T-cell (primary cell): ENCODE measurements at regions not wholly inside any gene's neighbourhood (a gene's known extent, or its start where the extent isn't known, plus 50 kb on each side); places are given as distances from the start of the nearest gene placed in this dataset.

Experiments
- ATAC-seq, 4 experiments: fragments of 200-7000 bp in 3 of 4; fragments of 150-1000 bp in 1 of 4; cut with Tn5 transposase; replicated peaks in 1 of 4; 1 replicate in 3 of 4; 2 replicates in 1 of 4; pipeline ENCODE4 v1.10.0; 2021; ENCODE audit warnings: moderate library complexity in 3 of 4, mild to moderate bottlenecking in 2 of 4, moderate number of reproducible peaks in 1 of 4
- CTCF ChIA-PET, 2 donors: fragments of 300-600 bp; sonication (Branson Sonifier 250); formaldehyde crosslinking; loops; one replicate each; lab custom pipeline; 2022; ENCODE audit warnings: antibody characterized with exemption in 2 of 2; lab: Charles Lee
- POLR2A ChIA-PET, 2 donors: fragments of 300-600 bp; sonication (Branson Sonifier 250); formaldehyde crosslinking; loops; one replicate each; lab custom pipeline; 2022; ENCODE audit warnings: antibody characterized with exemption in 2 of 2; lab: Charles Lee
- DNase-seq, 35 experiments: peaks; one replicate each; pipeline versions ENCODE4 v3.0.0 to v3.0.0-alpha.2; 2013 to 2023
- H3K27ac ChIP-seq: one replicate; pipeline ENCODE4 v1.5.1; 2013; ENCODE audit warnings: low read length
- H3K27me3 ChIP-seq, 2 experiments: replicated peaks in 1 of 2; 1 replicate in 1 of 2; 2 replicates in 1 of 2; pipeline versions ENCODE4 v1.6.1 to v1.7.0; 2013; ENCODE audit warnings: low read length in 1 of 2, mixed read lengths in 1 of 2; ENCODE audit not compliant: control insufficient read depth in 2 of 2, insufficient read depth in 2 of 2; ENCODE audit errors: extremely low read depth in 1 of 2
- H3K36me3 ChIP-seq, 2 donors: 1 replicate in 1 of 2; 2 replicates in 1 of 2; pipeline versions ENCODE4 v1.6.1 to v1.7.0; 2013; ENCODE audit warnings: low read length in 1 of 2; ENCODE audit not compliant: control insufficient read depth in 2 of 2, insufficient read depth in 1 of 2; ENCODE audit errors: extremely low read depth in 1 of 2
- H3K4me1 ChIP-seq, 2 experiments: 1 replicate in 1 of 2; 2 replicates in 1 of 2; pipeline versions ENCODE4 v1.6.1 to v1.7.0; 2013; ENCODE audit warnings: low read length in 2 of 2, mixed read lengths in 1 of 2; ENCODE audit not compliant: insufficient read depth in 2 of 2, control insufficient read depth in 1 of 2; ENCODE audit errors: extremely low read depth in 1 of 2
- H3K4me3 ChIP-seq, 2 donors: 1 replicate in 1 of 2; 2 replicates in 1 of 2; pipeline versions ENCODE4 v1.5.1 to v1.7.0; 2013; ENCODE audit warnings: mild to moderate bottlenecking in 2 of 2, low read length in 1 of 2, moderate library complexity in 1 of 2; ENCODE audit not compliant: control insufficient read depth in 1 of 2; ENCODE audit errors: extremely low read depth in 1 of 2
- H3K9me3 ChIP-seq: 2 replicates; pipeline ENCODE4 v1.7.0; 2013
- H3K27ac Mint-ChIP-seq, 2 donors: one replicate each; pipeline ENCODE4 v1.8.0; 2020 to 2021; ENCODE audit warnings: mild to moderate bottlenecking in 2 of 2, mixed read lengths in 2 of 2
- H3K27me3 Mint-ChIP-seq, 2 donors: one replicate each; pipeline ENCODE4 v1.8.0; 2021 to 2022; ENCODE audit warnings: mixed read lengths in 2 of 2
- H3K36me3 Mint-ChIP-seq: one replicate; pipeline ENCODE4 v1.8.0; 2021; ENCODE audit warnings: mixed read lengths
- H3K4me1 Mint-ChIP-seq, 3 donors: one replicate each; pipeline ENCODE4 v1.8.0; 2020 to 2022; ENCODE audit warnings: mixed read lengths in 3 of 3, mild to moderate bottlenecking in 1 of 3
- H3K4me3 Mint-ChIP-seq, 3 donors: one replicate each; pipeline ENCODE4 v1.8.0; 2020 to 2022; ENCODE audit warnings: mild to moderate bottlenecking in 3 of 3, mixed read lengths in 3 of 3, moderate library complexity in 3 of 3
- H3K9me3 Mint-ChIP-seq, 3 donors: one replicate each; pipeline ENCODE4 v1.8.0; 2020 to 2022; ENCODE audit warnings: mixed read lengths in 3 of 3
- WGBS: methylation state at CpG from one replicate; pipeline ENCODE4 v1.1.5; 2013; ENCODE audit warnings: missing lambda C conversion rate; ENCODE audit not compliant: insufficient coverage; 5-methylcytosine and 5-hydroxymethylcytosine counted together

DNA sequence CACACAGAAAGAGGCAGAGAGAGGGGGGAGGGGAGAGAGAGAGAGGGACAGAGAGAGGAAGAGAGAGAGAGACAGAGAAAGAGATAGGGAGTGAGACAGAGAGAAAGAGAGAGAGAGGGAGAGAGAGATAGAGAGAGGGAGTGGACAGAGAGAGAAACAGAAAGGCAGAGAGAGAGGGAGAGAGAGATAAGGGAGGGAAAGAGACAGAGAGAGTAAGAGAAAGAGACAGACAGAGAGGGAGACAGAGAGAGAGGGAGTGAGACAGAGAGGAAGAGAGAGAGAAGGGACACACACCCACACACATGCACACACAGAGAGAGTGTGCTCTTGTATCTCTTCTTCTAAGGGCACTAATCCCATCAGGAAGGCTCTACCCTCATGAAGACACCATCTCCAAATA, 103.2 kb upstream of the ESRRB start:
- Histone ChIP-seq H3K4me1 (no peaks in the 10 kb centered on the region), H3K27me3 (peaks cover 0 to 6% of the 10 kb centered on the region in 2 experiments), H3K9me3 (no peaks in the 10 kb centered on the region), H3K36me3 (no peaks in the 10 kb centered on the region), H3K27ac (no peak overlapping the region), H3K4me3 (no peak overlapping the region)
- no peak for DNase-seq
- no peak for ATAC-seq
- Mint-ChIP-seq H3K27me3 (peaks cover 3 to 14% of the 10 kb centered on the region in 2 donors), H3K9me3 (no peaks in the 10 kb centered on the region), H3K36me3 (no peaks in the 10 kb centered on the region), H3K4me1 (no peaks in the 10 kb centered on the region), H3K4me3 (no peak overlapping the region), H3K27ac (no peak overlapping the region)
- POLR2A ChIA-PET = no interaction called here
- CTCF ChIA-PET = no interaction called here

GRCh38 chr14:76273346-76273745, 102.6 kb upstream of the ESRRB start:
- H3K27me3 ChIP-seq = peaks cover 0 to 5% of the 10 kb centered on the region in 2 experiments
- Mint-ChIP-seq H3K4me3 (no peak overlapping the region), H3K27ac (no peak overlapping the region), H3K36me3 (no peaks in the 10 kb centered on the region), H3K27me3 (peaks cover 3 to 15% of the 10 kb centered on the region in 2 donors), H3K4me1 (no peaks in the 10 kb centered on the region), H3K9me3 (no peaks in the 10 kb centered on the region)
- WGBS = 86% methylated on average over 2 of the region's 2 CpGs
- H3K4me3 ChIP-seq = no peak overlapping the region
- no peak overlapping the region for H3K27ac ChIP-seq
- ATAC-seq (no peak), DNase-seq (no peak)
- ChIA-PET CTCF (no interaction called here), POLR2A (no interaction called here)
- H3K36me3 ChIP-seq = no peaks in the 10 kb centered on the region
- no peaks in the 10 kb centered on the region for H3K4me1 ChIP-seq
- no peaks in the 10 kb centered on the region for H3K9me3 ChIP-seq

- Histone ChIP-seq H3K4me1 (no peaks in the 10 kb centered on the region), H3K27me3 (no peaks in the 10 kb centered on the region), H3K9me3 (no peaks in the 10 kb centered on the region), H3K27ac (no peak overlapping the region), H3K36me3 (no peaks in the 10 kb centered on the region), H3K4me3 (no peak overlapping the region)
- Mint-ChIP-seq H3K4me3 (no peak overlapping the region), H3K9me3 (no peaks in the 10 kb centered on the region), H3K4me1 (no peaks in the 10 kb centered on the region), H3K27ac (no peak overlapping the region), H3K36me3 (no peaks in the 10 kb centered on the region), H3K27me3 (peaks cover 8 to 22% of the 10 kb centered on the region in 2 donors)
- no CpG with 5 or more reads among the region's 3 CpGs for WGBS
- CTCF ChIA-PET = no interaction called here
- DNase-seq = no peak
- no peak for ATAC-seq
- POLR2A ChIA-PET = no interaction called here
These were observed 101.6 kb upstream of the ESRRB start for GRCh38 chr14:76274324-76274723.

DNA sequence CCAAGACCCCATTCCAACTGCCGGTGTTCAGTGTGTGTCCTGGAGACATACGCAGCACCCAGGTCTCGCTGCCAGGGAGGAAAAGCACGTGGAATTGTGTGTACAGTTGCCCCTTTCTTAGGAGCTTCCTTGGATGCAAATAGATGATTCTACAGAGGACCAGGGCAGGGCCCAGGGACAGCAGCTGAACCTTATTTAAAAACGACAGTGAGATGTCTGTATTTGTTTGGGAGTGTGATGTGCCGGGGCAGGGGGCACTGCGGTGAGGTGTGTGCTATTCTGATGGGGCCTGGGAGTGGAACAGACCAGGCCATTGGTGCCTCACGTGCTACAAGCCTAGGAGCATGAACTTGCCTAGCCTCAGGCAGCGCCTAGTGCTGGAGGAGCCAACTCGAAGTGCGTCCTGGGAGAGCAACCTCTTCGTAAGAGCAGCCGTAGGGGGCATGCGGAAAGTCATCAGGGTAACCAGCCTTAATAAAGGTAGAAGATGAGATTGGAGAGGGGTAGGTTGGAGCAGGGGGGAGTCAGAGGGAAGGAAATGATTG, 98.3 kb upstream of the ESRRB start:
- Histone ChIP-seq H3K27ac (no peak overlapping the region), H3K9me3 (no peaks in the 10 kb centered on the region), H3K27me3 (no peaks in the 10 kb centered on the region), H3K36me3 (no peaks in the 10 kb centered on the region), H3K4me1 (no peaks in the 10 kb centered on the region), H3K4me3 (no peak overlapping the region)
- H3K4me1 Mint-ChIP-seq = no peaks in the 10 kb centered on the region
- H3K27ac Mint-ChIP-seq = no peak overlapping the region
- CTCF ChIA-PET = no interaction called here
- peaks cover 0 to 8% (median 4%) of the 10 kb centered on the region in 3 donors for H3K9me3 Mint-ChIP-seq
- ATAC-seq = no peak
- DNase-seq = no peak
- H3K36me3 Mint-ChIP-seq = no peaks in the 10 kb centered on the region
- POLR2A ChIA-PET = no interaction called here
- 81% methylated on average over 14 of the region's 14 CpGs for WGBS
- peaks cover 4 to 21% of the 10 kb centered on the region in 2 donors for H3K27me3 Mint-ChIP-seq
- H3K4me3 Mint-ChIP-seq = no peak overlapping the region

- Histone ChIP-seq H3K4me1 (no peaks in the 10 kb centered on the region), H3K36me3 (no peaks in the 10 kb centered on the region), H3K27me3 (no peaks in the 10 kb centered on the region), H3K4me3 (no peak overlapping the region), H3K27ac (no peak overlapping the region), H3K9me3 (no peaks in the 10 kb centered on the region)
- CTCF ChIA-PET = no interaction called here
- Mint-ChIP-seq H3K27ac (no peak overlapping the region), H3K27me3 (peaks cover 4 to 21% of the 10 kb centered on the region in 2 donors), H3K36me3 (no peaks in the 10 kb centered on the region), H3K4me3 (no peak overlapping the region), H3K9me3 (peaks cover 0 to 8% (median 4%) of the 10 kb centered on the region in 3 donors), H3K4me1 (no peaks in the 10 kb centered on the region)
- no peak for ATAC-seq
- WGBS = no CpG with 5 or more reads among the region's 3 CpGs
- POLR2A ChIA-PET = no interaction called here
- no peak for DNase-seq
These were observed 95.7 kb upstream of the ESRRB start for GRCh38 chr14:76280221-76280620.

DNA sequence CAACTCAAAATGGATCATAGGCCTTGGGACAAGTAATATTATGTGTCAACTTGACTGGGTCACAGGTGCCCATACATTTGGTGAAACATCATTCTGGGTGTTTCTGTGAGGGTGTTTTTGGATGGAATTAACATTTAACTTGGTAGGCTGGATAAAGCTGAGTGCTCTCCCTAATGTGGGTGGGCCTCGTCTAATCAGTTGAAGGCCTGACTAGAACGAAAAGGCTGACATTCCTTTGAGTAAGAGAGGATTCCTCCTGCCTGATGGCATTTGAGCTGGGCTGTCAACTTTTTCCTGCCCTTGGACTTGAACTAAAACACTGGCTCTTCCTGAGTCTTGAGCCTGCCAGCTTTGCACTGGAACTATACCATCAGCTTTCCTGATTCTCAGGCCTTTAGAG, 93.4 kb upstream of the ESRRB start:
- ATAC-seq = no peak
- Mint-ChIP-seq H3K4me1 (no peaks in the 10 kb centered on the region), H3K27ac (no peak overlapping the region), H3K36me3 (no peaks in the 10 kb centered on the region), H3K4me3 (no peak overlapping the region), H3K27me3 (peaks cover 5 to 20% of the 10 kb centered on the region in 2 donors), H3K9me3 (peaks cover 0 to 8% (median 4%) of the 10 kb centered on the region in 3 donors)
- Histone ChIP-seq H3K27ac (no peak overlapping the region), H3K36me3 (no peaks in the 10 kb centered on the region), H3K27me3 (no peaks in the 10 kb centered on the region), H3K4me1 (no peaks in the 10 kb centered on the region), H3K4me3 (no peak overlapping the region), H3K9me3 (no peaks in the 10 kb centered on the region)
- 87% methylated on average over 2 of the region's 2 CpGs for WGBS
- DNase-seq = no peak
- CTCF ChIA-PET = no interaction called here
- POLR2A ChIA-PET = no interaction called here

DNA sequence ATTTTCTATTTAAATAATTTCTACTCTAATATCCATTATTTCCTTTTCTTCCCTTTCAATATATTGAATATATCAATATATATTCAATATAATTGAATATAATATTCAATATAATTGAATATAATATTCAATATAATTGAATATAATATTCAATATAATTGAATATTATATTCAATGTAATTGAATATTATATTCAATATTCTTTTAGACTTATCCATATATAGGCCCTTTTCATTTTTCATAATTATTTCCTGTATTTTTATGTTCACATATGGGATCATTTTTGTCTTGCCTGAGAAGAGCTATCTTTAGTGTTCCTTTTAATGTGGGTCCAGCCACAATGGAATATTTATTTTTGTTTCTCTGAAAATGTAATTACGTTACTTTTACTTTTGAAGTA, 88.9 kb upstream of the ESRRB start:
- no peaks in the 10 kb centered on the region for H3K36me3 Mint-ChIP-seq
- H3K36me3 ChIP-seq = no peaks in the 10 kb centered on the region
- no peaks in the 10 kb centered on the region for H3K4me1 ChIP-seq
- H3K27ac Mint-ChIP-seq = no peak overlapping the region
- ATAC-seq = no peak
- no CpG with 5 or more reads among the region's 1 CpG for WGBS
- H3K4me1 Mint-ChIP-seq = no peaks in the 10 kb centered on the region
- no peaks in the 10 kb centered on the region for H3K9me3 ChIP-seq
- ChIA-PET CTCF (no interaction called here), POLR2A (interaction anchor here in 1 of 2 donors (0.5 kb wide), 1 partner anchor 249 kb away, joined by 3 read pairs; no protein-coding TSS in a partner anchor)
- no peak overlapping the region for H3K27ac ChIP-seq
- no peaks in the 10 kb centered on the region for H3K27me3 ChIP-seq
- H3K27me3 Mint-ChIP-seq = peaks cover 5 to 8% of the 10 kb centered on the region in 2 donors
- H3K9me3 Mint-ChIP-seq = peaks cover 0 to 2% (median 0%) of the 10 kb centered on the region in 3 donors
- H3K4me3 Mint-ChIP-seq = no peak overlapping the region
- no peak overlapping the region for H3K4me3 ChIP-seq
- no peak for DNase-seq
